Stimulated activated CD8-positive, alpha-beta memory T cell treated with anti-CD3 and anti-CD28 coated beads, Interleukin-4, amount 100 ng/mL, for 24 hours (primary cell): ENCODE measurements at regions not wholly inside any gene's neighbourhood (a gene's known extent, or its start where the extent isn't known, plus 50 kb on each side); places are given as distances from the start of the nearest gene placed in this dataset.

ENCODE experiments used
- DNase-seq: peaks from one replicate; pipeline ENCODE4 v3.0.0-alpha.2; 2020; ENCODE audit warnings: low read depth

- no peak for DNase-seq
These were observed 1042.8 kb downstream of the BRD1 start for GRCh38 chr22:48784701-48785503.

- DNase-seq: no peak
These were observed 1043.8 kb downstream of the BRD1 start for GRCh38 chr22:48783821-48784266.

- no peak for DNase-seq
These were observed 1044.7 kb downstream of the BRD1 start for GRCh38 chr22:48782811-48783511.

- DNase-seq: no peak
These were observed 1045.3 kb downstream of the BRD1 start for GRCh38 chr22:48782326-48782725.

- DNase-seq: no peak
These were observed 1045.8 kb downstream of the BRD1 start for GRCh38 chr22:48781868-48782267.

- no peak for DNase-seq
These were observed 1046.3 kb downstream of the BRD1 start for GRCh38 chr22:48781391-48781790.

- DNase-seq: no peak
These were observed 1046.9 kb downstream of the BRD1 start for GRCh38 chr22:48780597-48781277.

GRCh38 chr22:48779661-48780596 lies 1047.7 kb downstream of the BRD1 start:
- no peak for DNase-seq

GRCh38 chr22:48779211-48779643 lies 1048.4 kb downstream of the BRD1 start:
- no peak for DNase-seq

- no peak for DNase-seq
These were observed 1049.1 kb downstream of the BRD1 start for GRCh38 chr22:48778308-48779195.

- no peak for DNase-seq
These were observed 1055.3 kb downstream of the BRD1 start for GRCh38 chr22:48772286-48772907.

- DNase-seq: no peak
These were observed 1062.1 kb downstream of the BRD1 start for GRCh38 chr22:48765595-48765994.

- no peak for DNase-seq
These were observed 1066.1 kb downstream of the BRD1 start for GRCh38 chr22:48761546-48761945.

GRCh38 chr22:48760481-48761390 lies 1066.9 kb downstream of the BRD1 start:
- no peak for DNase-seq

GRCh38 chr22:48758881-48759875 lies 1068.5 kb downstream of the BRD1 start:
- no peak for DNase-seq

- DNase-seq: no peak
These were observed 1069.6 kb downstream of the BRD1 start for GRCh38 chr22:48757985-48758561.

GRCh38 chr22:48757581-48757980 lies 1070.1 kb downstream of the BRD1 start:
- DNase-seq: no peak
